GM19035 (cell line): ENCODE measurements at regions not wholly inside any gene's neighbourhood (a gene's known extent, or its start where the extent isn't known, plus 50 kb on each side); places are given as distances from the start of the nearest gene placed in this dataset.
"Not testable (repeated sequence)": the region's sequence is repeated elsewhere in the genome, so short reads cannot be mapped to it uniquely, and the experiment has no call there.

ENCODE experiments used
- ATAC-seq: cut with Tn5 transposase; IDR thresholded peaks from one replicate; pipeline ENCODE4 v1.9.1; 2021; ENCODE audit not compliant: unreplicated experiment

GRCh38 chr10:84571146-84571545, 242.8 kb downstream of the CCSER2 start:
- ATAC-seq: no peak

GRCh38 chr10:84574102-84574501, 245.7 kb downstream of the CCSER2 start:
- ATAC-seq: no peak

DNA sequence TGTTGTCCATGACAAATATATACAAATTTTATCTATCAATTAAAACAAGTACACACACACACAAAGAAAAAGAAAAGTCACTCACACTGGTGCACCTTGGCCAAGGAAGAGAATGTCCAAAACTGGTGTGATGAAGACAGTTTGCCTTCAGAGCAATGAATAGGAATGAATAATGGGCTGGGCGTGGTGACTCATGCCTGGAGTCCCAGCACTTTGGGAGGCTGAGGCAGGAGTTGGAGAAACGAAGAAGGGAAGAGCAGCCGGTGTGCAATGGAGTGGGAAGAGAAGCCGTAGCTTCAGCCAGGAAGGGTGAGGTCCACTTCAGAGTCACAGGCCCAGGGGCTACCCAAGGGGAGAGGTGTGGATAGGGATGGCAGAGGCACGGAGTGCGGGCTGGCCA, 253.6 kb downstream of the CCSER2 start:
- no peak for ATAC-seq

- ATAC-seq: no peak
These were observed 255.1 kb downstream of the CCSER2 start for GRCh38 chr10:84583501-84583900.

DNA sequence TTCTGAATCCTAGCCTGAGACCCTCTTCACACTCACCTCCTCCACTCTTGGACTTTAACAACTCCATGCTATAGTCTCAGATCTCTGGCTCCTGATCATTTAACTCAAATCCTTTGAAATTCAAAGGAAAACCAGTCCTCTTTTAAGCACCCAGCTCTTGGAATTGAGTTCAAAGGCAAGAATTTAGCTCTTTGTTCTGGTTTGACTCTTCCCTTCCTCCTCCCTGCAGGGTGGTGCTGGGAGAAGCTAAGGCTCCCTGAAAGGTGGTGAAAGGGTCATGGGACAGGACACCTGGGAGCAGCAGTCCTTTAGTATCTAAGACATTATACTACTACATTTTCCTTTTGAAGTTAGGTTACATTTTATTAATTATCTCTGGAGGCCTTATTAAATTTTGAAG, 259.4 kb downstream of the CCSER2 start:
- ATAC-seq: no peak

GRCh38 chr10:84588426-84588825, 260.0 kb downstream of the CCSER2 start:
- no peak for ATAC-seq

DNA sequence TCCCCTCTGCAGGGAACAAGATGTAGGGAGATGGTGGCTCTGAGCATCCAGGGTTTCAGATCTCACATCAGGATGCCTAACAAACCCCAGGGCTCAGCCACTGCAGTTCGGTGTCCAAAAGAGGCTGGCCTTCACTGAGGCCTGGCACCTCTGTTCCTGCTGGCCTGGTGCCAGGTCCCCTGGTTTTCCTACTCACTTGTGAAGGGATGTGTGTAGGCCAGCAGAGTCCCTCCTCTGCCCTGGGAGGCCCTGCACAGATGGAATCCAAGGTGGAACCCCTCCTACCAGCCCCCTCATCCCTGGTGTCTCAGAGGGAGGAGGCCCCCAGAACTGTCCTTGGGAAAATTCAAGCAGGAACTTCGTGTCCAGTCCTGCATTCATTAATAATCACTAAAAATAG, 260.6 kb downstream of the CCSER2 start:
- ATAC-seq: no peak

- no peak for ATAC-seq
These were observed 261.3 kb downstream of the CCSER2 start for GRCh38 chr10:84589526-84590205.

DNA sequence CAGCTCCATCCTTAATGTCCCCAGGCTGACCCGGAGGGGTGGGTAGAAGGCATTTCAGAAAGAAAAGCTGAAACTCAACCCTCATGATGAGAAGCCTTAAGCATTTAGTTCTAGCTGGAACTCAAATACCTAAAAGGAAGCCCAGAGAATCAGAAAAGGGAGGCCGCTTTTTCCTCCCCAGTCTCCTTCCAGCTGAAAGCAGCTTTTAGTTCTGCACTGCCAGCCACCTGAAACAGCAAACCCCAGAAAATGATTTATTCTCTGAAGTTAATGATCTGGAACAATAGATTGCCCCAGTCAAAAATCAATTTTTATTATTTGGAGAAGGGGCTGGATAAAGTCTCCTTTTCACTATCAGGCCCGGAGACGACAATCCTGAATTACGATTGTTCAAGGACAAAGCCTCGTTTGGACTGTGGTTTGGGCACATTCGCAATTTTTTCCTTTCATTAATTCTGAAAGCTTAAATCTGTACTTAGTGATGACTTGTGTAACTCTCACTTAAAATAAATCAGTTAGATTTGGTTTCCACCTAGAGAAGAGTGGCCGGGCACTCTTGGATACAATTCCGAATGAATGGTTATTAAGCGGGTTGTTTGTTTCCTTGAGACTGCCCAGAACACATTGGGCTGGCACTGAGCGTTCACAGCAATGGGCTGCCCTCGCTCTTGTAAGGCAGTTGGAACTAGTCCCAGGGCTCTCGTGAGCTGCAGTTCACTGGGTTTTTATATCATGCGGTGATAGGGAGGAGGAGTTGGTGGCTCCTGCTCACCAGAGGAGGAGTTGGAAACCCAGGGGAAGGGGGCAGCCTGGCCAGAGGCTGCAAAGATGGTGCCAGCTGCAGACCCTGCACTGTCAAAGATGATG, 262.2 kb downstream of the CCSER2 start:
- ATAC-seq: no peak

GRCh38 chr10:84593506-84593905, 265.1 kb downstream of the CCSER2 start:
- ATAC-seq: no peak

DNA sequence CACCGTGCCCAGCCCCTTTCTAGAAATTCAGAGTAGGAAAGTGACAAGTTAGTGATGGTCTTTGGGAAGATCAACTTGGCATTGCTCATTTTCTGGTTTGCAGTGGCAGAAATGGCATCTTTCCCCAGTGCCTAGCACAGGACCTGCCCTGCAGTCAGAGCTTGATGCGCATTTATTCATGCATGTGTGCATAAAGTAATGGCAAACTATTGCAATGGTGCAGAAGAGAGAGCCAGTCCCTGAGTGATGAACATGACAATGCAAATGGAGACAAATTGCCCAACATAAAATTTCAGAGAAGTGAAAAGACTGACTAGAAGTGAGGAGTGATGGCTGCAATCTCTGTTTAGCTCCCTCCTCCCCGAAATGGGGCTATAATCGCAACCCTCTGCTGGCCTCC, 268.2 kb downstream of the CCSER2 start:
- ATAC-seq: no peak

DNA sequence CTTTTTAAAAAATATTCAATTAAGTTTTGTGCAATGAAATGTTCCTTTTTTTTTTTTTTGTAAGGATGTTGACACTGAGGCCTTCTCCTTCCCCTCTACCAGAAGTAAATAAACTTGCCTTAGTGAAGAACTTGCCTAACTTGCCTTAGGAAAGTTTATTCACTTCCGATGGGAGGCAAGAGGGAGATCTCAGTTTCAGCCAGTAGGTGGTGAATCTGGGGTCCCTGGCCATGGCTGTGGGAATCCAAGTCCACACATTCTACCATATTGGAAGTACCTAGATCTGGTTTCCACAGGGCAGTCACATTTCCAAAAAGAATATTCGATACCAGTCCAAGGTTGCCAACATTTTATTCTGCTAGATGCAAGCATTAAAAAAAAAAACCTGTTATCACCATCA, 270.9 kb downstream of the CCSER2 start:
- no peak for ATAC-seq

- ATAC-seq: no peak
These were observed 272.6 kb downstream of the CCSER2 start for GRCh38 chr10:84600947-84601346.

- not testable (repeated sequence) for ATAC-seq
These were observed 274.2 kb downstream of the CCSER2 start for GRCh38 chr10:84602543-84602942.

DNA sequence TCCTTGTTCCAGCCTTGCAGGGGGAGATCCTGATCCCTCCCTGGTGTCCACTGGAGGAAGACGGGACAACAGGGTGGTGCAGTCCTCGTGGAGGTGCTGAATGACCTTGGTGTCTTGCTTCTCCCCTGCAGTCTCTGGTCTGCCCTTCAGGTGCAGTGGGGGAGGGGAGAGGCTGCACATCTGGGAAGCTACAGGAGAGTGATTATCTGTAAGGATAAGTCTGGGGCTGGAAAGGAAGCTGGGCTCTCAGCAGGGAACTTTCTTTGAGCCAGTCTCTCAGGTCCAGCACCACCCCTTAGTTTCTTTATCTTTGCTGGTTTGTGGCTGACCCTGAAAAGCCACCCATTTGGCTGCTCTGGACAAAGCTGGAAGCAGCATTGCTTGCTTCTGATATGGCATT, 275.6 kb downstream of the CCSER2 start:
- ATAC-seq: no peak

DNA sequence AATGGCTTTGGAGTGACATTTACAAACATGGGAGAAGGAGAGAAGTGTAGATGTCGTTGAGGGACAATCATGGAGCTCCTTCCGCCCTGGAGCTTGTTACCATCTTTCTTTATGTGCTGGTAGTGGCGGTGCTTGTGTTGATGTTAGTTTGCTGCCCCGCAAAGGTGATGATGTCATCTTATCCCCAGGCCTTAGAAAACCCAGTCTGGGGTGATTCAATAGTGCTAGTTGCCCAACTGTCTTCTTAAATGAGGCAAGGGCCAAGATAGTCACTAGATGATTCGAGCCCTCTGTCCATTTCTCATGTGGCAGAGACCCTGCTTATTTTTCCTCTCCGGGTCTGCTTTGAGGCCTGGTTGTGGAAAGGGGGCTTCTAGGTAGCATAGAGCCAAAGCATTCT, 277.4 kb downstream of the CCSER2 start:
- ATAC-seq: no peak

GRCh38 chr10:84606428-84606827, 278.0 kb downstream of the CCSER2 start:
- ATAC-seq: no peak

DNA sequence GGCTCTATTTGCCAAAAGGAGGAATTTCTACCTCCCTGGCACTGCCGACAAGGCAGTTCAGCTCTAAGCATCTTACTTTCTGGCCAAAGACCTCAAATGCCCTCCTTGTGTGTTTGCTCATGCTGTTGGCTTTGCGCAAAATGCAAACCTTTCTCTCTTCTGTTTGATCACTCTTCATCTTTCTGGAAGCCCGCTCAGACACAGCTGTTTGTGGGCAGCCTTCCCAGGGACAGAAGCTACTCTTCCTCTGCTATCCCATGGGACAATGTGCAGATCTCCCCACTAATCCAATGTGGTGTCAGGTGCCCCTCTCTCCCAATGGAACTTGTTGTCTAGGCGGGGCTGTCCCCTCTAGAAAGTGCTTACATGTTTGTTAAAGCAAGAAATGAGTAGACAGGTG, 278.7 kb downstream of the CCSER2 start:
- ATAC-seq: no peak

GRCh38 chr10:84607523-84607922, 279.1 kb downstream of the CCSER2 start:
- ATAC-seq: no peak

- ATAC-seq: no peak
These were observed 279.7 kb downstream of the CCSER2 start for GRCh38 chr10:84608126-84608525.

GRCh38 chr10:84613336-84614021, 285.1 kb downstream of the CCSER2 start:
- ATAC-seq: peak; percentile 64
